ENCODE measurements at regions not wholly inside any gene's neighbourhood (a gene's known extent, or its start where the extent isn't known, plus 50 kb on each side); places are given as distances from the start of the nearest gene placed in this dataset.

GRCh38 chr6:84390334-84390733 lies 162.9 kb upstream of the CEP162 start:
- TF ChIP-seq CTCF (IDR thresholded peaks at IDR 0.05; ENCODE audit: low read length) (no peak), EZH2 (IDR thresholded peaks at IDR 0.05; ENCODE audit: borderline replicate concordance, low read length) (no peak)
